Mesenchymal stem cell (in vitro differentiated cells and primary cell): ENCODE measurements at regions not wholly inside any gene's neighbourhood (a gene's known extent, or its start where the extent isn't known, plus 50 kb on each side); places are given as distances from the start of the nearest gene placed in this dataset.

ENCODE experiments used
- DNase-seq: peaks from one replicate; pipeline ENCODE4 v3.0.0-alpha.2; 2013
- H2AFZ ChIP-seq: one replicate; pipeline ENCODE4 v1.6.1; 2013; ENCODE audit warnings: low read depth, mild to moderate bottlenecking, control low read depth, inconsistent platforms, low read length, moderate library complexity
- H2AK5ac ChIP-seq: 2 replicates; pipeline ENCODE4 v1.6.1; 2013; ENCODE audit warnings: low read length, moderate library complexity, mild to moderate bottlenecking, inconsistent platforms; ENCODE audit not compliant: severe bottlenecking
- H2BK120ac ChIP-seq: one replicate; pipeline ENCODE4 v1.6.1; 2013; ENCODE audit warnings: low read depth, mild to moderate bottlenecking, inconsistent platforms, low read length, moderate library complexity
- H2BK12ac ChIP-seq, 2 experiments: one replicate each; pipeline ENCODE4 v1.6.1; 2013; ENCODE audit warnings: inconsistent platforms in 2 of 2, low read length in 2 of 2, mild to moderate bottlenecking in 2 of 2, moderate library complexity in 2 of 2, control low read depth in 1 of 2
- H2BK15ac ChIP-seq: one replicate; pipeline ENCODE4 v1.6.1; 2013; ENCODE audit warnings: mild to moderate bottlenecking, low read depth, inconsistent platforms; ENCODE audit not compliant: poor library complexity, severe bottlenecking
- H2BK5ac ChIP-seq: 2 replicates; pipeline ENCODE4 v1.6.1; 2013; ENCODE audit warnings: low read depth, mild to moderate bottlenecking, low read length, control low read depth, inconsistent platforms; ENCODE audit not compliant: poor library complexity, severe bottlenecking
- H3K14ac ChIP-seq, 2 experiments: one replicate each; pipeline ENCODE4 v1.6.1; 2013; ENCODE audit warnings: inconsistent platforms in 2 of 2, low read length in 2 of 2, control low read depth in 1 of 2, mild to moderate bottlenecking in 1 of 2, moderate library complexity in 1 of 2
- H3K18ac ChIP-seq, 2 experiments: one replicate each; pipeline ENCODE4 v1.6.1; 2013; ENCODE audit warnings: inconsistent platforms in 2 of 2, low read length in 2 of 2, control low read depth in 1 of 2, low read depth in 1 of 2, mild to moderate bottlenecking in 1 of 2
- H3K23ac ChIP-seq, 2 experiments: one replicate each; pipeline ENCODE4 v1.6.1; 2013; ENCODE audit warnings: inconsistent platforms in 2 of 2, low read length in 2 of 2, mild to moderate bottlenecking in 2 of 2, moderate library complexity in 2 of 2, control low read depth in 1 of 2
- H3K27ac ChIP-seq: 2 replicates; pipeline ENCODE4 v1.5.1; 2013; ENCODE audit warnings: mild to moderate bottlenecking, moderate library complexity, low read length, control low read depth, inconsistent platforms; ENCODE audit not compliant: poor library complexity, severe bottlenecking
- H3K27me3 ChIP-seq, 2 experiments: 2 replicates each; pipeline versions ENCODE4 v1.6.1 to v1.7.0; 2013; ENCODE audit warnings: low read length in 2 of 2, mild to moderate bottlenecking in 2 of 2, moderate library complexity in 2 of 2, control low read depth in 1 of 2, inconsistent platforms in 1 of 2; ENCODE audit not compliant: control insufficient read depth in 1 of 2, insufficient read depth in 1 of 2
- H3K36me3 ChIP-seq, 2 experiments: 2 replicates each; pipeline versions ENCODE4 v1.6.1 to v1.7.0; 2013; ENCODE audit warnings: low read length in 2 of 2, control low read depth in 1 of 2, inconsistent platforms in 1 of 2, low read depth in 1 of 2, mild to moderate bottlenecking in 1 of 2; ENCODE audit not compliant: insufficient read depth in 2 of 2, control insufficient read depth in 1 of 2
- H3K4ac ChIP-seq, 2 experiments: one replicate each; pipeline ENCODE4 v1.6.1; 2013; ENCODE audit warnings: inconsistent platforms in 2 of 2, low read length in 2 of 2, mild to moderate bottlenecking in 2 of 2, moderate library complexity in 2 of 2, control low read depth in 1 of 2, low read depth in 1 of 2
- H3K4me1 ChIP-seq: 2 replicates; pipeline ENCODE4 v1.6.1; 2013; ENCODE audit warnings: low read depth, low read length, control low read depth; ENCODE audit not compliant: control insufficient read depth, insufficient read depth
- H3K4me2 ChIP-seq: 2 replicates; pipeline ENCODE4 v1.6.1; 2013; ENCODE audit warnings: low read length, mild to moderate bottlenecking, inconsistent platforms; ENCODE audit not compliant: poor library complexity, severe bottlenecking
- H3K4me3 ChIP-seq, 2 experiments: 2 replicates each; pipeline versions ENCODE4 v1.5.1 to v1.7.0; 2013; ENCODE audit warnings: low read length in 2 of 2, mild to moderate bottlenecking in 2 of 2, control low read depth in 1 of 2, low read depth in 1 of 2; ENCODE audit not compliant: insufficient read depth in 1 of 2
- H3K79me1 ChIP-seq: replicated peaks from 2 replicates; pipeline ENCODE4 v1.6.1; 2013; ENCODE audit warnings: mild to moderate bottlenecking, control low read depth, low read length, inconsistent platforms; ENCODE audit not compliant: poor library complexity, severe bottlenecking
- H3K9ac ChIP-seq: 2 replicates; pipeline ENCODE4 v1.7.0; 2013; ENCODE audit warnings: mild to moderate bottlenecking, low read length, moderate library complexity
- H3K9me3 ChIP-seq: 2 replicates; pipeline ENCODE4 v1.7.0; 2013; ENCODE audit warnings: mild to moderate bottlenecking, low read length; ENCODE audit not compliant: control insufficient read depth
- H4K8ac ChIP-seq: one replicate; pipeline ENCODE4 v1.6.1; 2013; ENCODE audit warnings: inconsistent platforms, mild to moderate bottlenecking, low read length, moderate library complexity
- H4K91ac ChIP-seq: one replicate; pipeline ENCODE4 v1.6.1; 2013; ENCODE audit warnings: mild to moderate bottlenecking, low read length, inconsistent platforms
- WGBS: methylation state at CpG from one replicate; pipeline ENCODE4 v1.1.7; 2013; ENCODE audit warnings: mixed read lengths; 5-methylcytosine and 5-hydroxymethylcytosine counted together

GRCh38 chr3:177690306-177690705, 493.0 kb upstream of the TBL1XR1 start:
- Histone ChIP-seq H3K4me2 (no peak overlapping the region), H2BK5ac (no peak overlapping the region), H3K14ac (no peak overlapping the region), H3K18ac (no peak overlapping the region), H2BK12ac (no peak overlapping the region), H4K8ac (no peak overlapping the region), H4K91ac (no peak overlapping the region), H3K4me1 (no peaks in the 10 kb centered on the region), H3K4ac (no peak overlapping the region), H2AFZ (no peak overlapping the region), H3K79me1 (no peaks in the 10 kb centered on the region), H2AK5ac (no peak overlapping the region), H2BK15ac (no peak overlapping the region), H3K4me3 (no peak overlapping the region), H3K9me3 (no peaks in the 10 kb centered on the region), H3K9ac (no peak overlapping the region), H3K27ac (no peak overlapping the region), H3K36me3 (no peaks in the 10 kb centered on the region), H3K27me3 (no peaks in the 10 kb centered on the region), H2BK120ac (no peak overlapping the region), H3K23ac (no peak overlapping the region)
- DNase-seq = no peak
- WGBS = 87% methylated on average over 3 of the region's 3 CpGs

DNA sequence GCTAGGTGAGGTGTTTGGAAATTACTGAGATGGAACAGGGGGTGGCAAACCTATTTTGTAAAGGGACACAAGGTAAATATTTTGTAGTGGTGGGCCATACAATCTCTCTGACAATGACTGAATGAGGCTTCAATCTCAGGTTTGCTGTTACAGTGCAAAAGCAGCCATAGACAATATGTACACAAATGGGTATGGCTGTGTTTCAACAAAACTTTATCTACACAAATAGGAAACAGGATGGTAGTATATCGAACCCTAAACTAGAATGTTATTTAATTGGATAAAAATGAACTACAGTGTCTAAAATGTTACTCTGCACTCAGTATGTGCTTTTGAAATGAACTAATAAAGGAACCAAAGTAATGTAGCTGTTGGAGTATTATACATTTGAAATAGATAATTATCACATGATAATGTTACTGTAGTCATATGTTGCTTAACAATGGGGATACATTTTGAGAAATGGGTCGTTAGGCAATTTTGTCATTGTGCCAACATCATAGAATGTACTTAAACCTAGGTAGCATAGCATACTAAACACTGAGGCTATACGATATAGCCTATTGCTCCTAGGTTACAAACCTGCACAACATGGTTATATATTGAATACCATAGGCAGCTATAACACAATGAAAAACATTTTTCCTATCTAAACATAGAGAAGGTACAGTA, 495.2 kb upstream of the TBL1XR1 start:
- no peak overlapping the region for H3K4ac ChIP-seq
- H3K14ac ChIP-seq = no peak overlapping the region

DNA sequence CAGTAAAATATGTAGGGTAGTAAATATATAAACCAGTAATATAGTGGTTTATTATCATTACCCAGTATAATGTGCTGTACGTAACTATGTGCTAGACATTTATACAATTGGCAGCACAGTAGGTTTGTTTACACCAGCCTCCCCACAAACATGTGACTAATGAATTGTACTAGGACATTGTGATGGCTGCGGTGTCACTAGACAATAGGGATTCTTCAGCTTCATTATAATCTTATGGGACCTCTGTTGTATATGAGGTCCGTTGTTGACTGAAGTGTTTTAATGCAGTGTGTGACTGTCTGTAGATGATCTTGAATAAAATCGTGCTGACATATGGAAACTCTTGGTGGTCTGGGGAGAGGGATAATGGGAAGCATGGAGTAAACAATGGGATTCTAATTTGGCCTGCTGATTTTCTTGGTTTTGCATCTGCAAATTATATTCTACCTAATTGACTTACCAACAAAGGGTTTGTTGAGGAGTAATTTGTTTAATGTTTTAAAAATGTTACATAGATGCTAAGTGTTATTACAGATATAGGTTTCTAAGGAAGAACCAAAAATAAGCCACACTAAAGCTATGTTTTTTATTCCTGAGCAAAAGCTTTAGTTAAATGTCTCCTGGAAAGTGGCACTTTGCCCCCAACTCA, 496.5 kb upstream of the TBL1XR1 start:
- Histone ChIP-seq H3K4ac (peak overlapping the region in 1 of 2 experiments; percentile 67), H3K23ac (no peak overlapping the region), H3K27ac (no peak overlapping the region), H2AK5ac (no peak overlapping the region), H3K18ac (peak overlapping the region; percentile 18 to 62), H3K4me2 (no peak overlapping the region), H4K91ac (peak overlapping the region; percentile 15), H3K27me3 (no peaks in the 10 kb centered on the region), H2BK12ac (peak overlapping the region; percentile 72 to 89), H3K36me3 (no peaks in the 10 kb centered on the region), H3K14ac (no peak overlapping the region), H3K4me1 (no peaks in the 10 kb centered on the region), H3K9ac (no peak overlapping the region), H4K8ac (no peak overlapping the region), H2AFZ (no peak overlapping the region), H2BK5ac (no peak overlapping the region), H2BK120ac (no peak overlapping the region), H3K9me3 (no peaks in the 10 kb centered on the region), H3K79me1 (no peaks in the 10 kb centered on the region), H3K4me3 (peak overlapping the region in 1 of 2 experiments; percentile 46), H2BK15ac (no peak overlapping the region)
- 30% methylated on average over 4 of the region's 4 CpGs for WGBS
- peak; percentile 52 for DNase-seq

More for the DNA sequence above, 495.2 kb upstream of the TBL1XR1 start:
- H3K4me3 ChIP-seq = no peak overlapping the region
- WGBS = no CpG with 5 or more reads among the region's 3 CpGs
- H3K27me3 ChIP-seq = no peaks in the 10 kb centered on the region
- H2BK12ac ChIP-seq = no peak overlapping the region
- H2BK5ac ChIP-seq = no peak overlapping the region
- no peaks in the 10 kb centered on the region for H3K4me1 ChIP-seq
- no peaks in the 10 kb centered on the region for H3K79me1 ChIP-seq
- H3K36me3 ChIP-seq = no peaks in the 10 kb centered on the region
- H2BK15ac ChIP-seq = no peak overlapping the region
- H3K18ac ChIP-seq = no peak overlapping the region
- no peak overlapping the region for H2AK5ac ChIP-seq
- no peak overlapping the region for H2BK120ac ChIP-seq
- no peaks in the 10 kb centered on the region for H3K9me3 ChIP-seq
- H3K23ac ChIP-seq = no peak overlapping the region
- H3K27ac ChIP-seq = no peak overlapping the region
- no peak for DNase-seq
- no peak overlapping the region for H4K91ac ChIP-seq
- no peak overlapping the region for H4K8ac ChIP-seq
- H3K4me2 ChIP-seq = no peak overlapping the region
- H3K9ac ChIP-seq = no peak overlapping the region
- H2AFZ ChIP-seq = no peak overlapping the region

DNA sequence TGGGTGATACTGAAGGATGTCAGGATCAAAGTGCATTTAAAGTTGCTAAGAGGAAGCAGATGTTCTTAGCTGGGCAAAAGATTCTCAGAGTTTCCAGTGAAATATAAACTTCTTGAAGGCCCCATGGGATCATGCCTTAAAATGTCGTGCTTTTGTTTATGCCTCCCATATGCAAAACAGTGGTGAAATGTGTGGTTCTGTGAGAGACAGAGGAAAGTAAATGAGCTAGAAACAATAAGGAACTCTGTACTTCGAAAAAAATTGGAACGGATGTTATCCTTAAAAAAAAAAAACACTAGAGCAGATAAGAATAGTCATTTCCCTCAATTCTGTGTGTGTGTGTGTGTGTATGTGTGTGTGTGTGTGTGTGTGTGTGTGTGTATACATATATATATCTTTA, 497.0 kb upstream of the TBL1XR1 start:
- peak; percentile 90 for DNase-seq
- Histone ChIP-seq H2BK5ac (no peak overlapping the region), H3K36me3 (no peaks in the 10 kb centered on the region), H3K79me1 (no peaks in the 10 kb centered on the region), H2AFZ (no peak overlapping the region), H3K18ac (no peak overlapping the region), H3K4me3 (peak overlapping the region in 1 of 2 experiments; percentile 46), H3K23ac (no peak overlapping the region), H3K9ac (peak overlapping the region; percentile 31), H3K14ac (no peak overlapping the region), H2BK15ac (no peak overlapping the region), H3K4me2 (no peak overlapping the region), H3K27me3 (no peaks in the 10 kb centered on the region), H4K91ac (no peak overlapping the region), H3K27ac (no peak overlapping the region), H4K8ac (no peak overlapping the region), H2BK12ac (no peak overlapping the region), H3K4me1 (no peaks in the 10 kb centered on the region), H2AK5ac (no peak overlapping the region), H3K4ac (no peak overlapping the region), H2BK120ac (no peak overlapping the region), H3K9me3 (no peaks in the 10 kb centered on the region)
- 0% methylated on average over 1 of the region's 3 CpGs for WGBS
